IMR-90 (cell line): ENCODE measurements at regions not wholly inside any gene's neighbourhood (a gene's known extent, or its start where the extent isn't known, plus 50 kb on each side); places are given as distances from the start of the nearest gene placed in this dataset.

Experiments
- ATAC-seq: fragments of 200-7000 bp; cut with Tn5 transposase; 2 replicates; pipeline ENCODE4 v1.9.1; 2020; ENCODE audit warnings: low read depth, mild to moderate bottlenecking, moderate library complexity
- BruUV-seq: library from RNA; stranded (reverse); fragments of 400-500 nt; replicated peaks from 2 replicates; lab custom pipeline; 2021; lab: Mats Ljungman, UMichigan
- CTCF ChIA-PET: fragments of 300-600 bp; formaldehyde crosslinking; extraction: SDS; loops from one replicate; lab custom pipeline; 2021; ENCODE audit warnings: antibody characterized with exemption; lab: Yijun Ruan, JAX
- POLR2A ChIA-PET: fragments of 300-600 bp; sonication (Branson Sonifier 250); formaldehyde crosslinking; loops from one replicate; lab custom pipeline; 2022; ENCODE audit warnings: antibody characterized with exemption; ENCODE audit not compliant: unreplicated experiment; lab: Charles Lee
- DNase-seq: peaks from one replicate; pipeline ENCODE4 v3.0.0; 2013
- H2AFZ ChIP-seq: replicated peaks from 2 replicates; pipeline ENCODE3; 2013; ENCODE audit warnings: low read length, mild to moderate bottlenecking; ENCODE audit not compliant: poor library complexity
- H2AK5ac ChIP-seq: 2 replicates; pipeline ENCODE4 v1.6.1; 2013; ENCODE audit warnings: low read depth, low read length, inconsistent platforms
- H2AK9ac ChIP-seq: replicated peaks from 2 replicates; pipeline ENCODE3; 2013; ENCODE audit warnings: mild to moderate bottlenecking, low read depth, low read length, moderate library complexity; ENCODE audit not compliant: poor library complexity
- H2BK120ac ChIP-seq: 2 replicates; pipeline ENCODE4 v1.6.1; 2013; ENCODE audit warnings: low read depth, low read length, inconsistent platforms
- H2BK15ac ChIP-seq: 3 replicates; pipeline ENCODE4 v1.6.1; 2013; ENCODE audit warnings: low read depth, low read length, inconsistent platforms
- H2BK20ac ChIP-seq: 2 replicates; pipeline ENCODE4 v1.6.1; 2013; ENCODE audit warnings: low read depth, mild to moderate bottlenecking, inconsistent platforms, low read length, moderate library complexity
- H2BK5ac ChIP-seq: 2 replicates; pipeline ENCODE4 v1.6.1; 2013; ENCODE audit warnings: mild to moderate bottlenecking, low read depth, low read length, inconsistent platforms; ENCODE audit not compliant: poor library complexity, severe bottlenecking
- H3K14ac ChIP-seq: replicated peaks from 2 replicates; pipeline ENCODE4 v1.6.1; 2013; ENCODE audit warnings: low read depth, low read length, inconsistent platforms
- H3K18ac ChIP-seq: 2 replicates; pipeline ENCODE4 v1.6.1; 2013; ENCODE audit warnings: low read depth, low read length, control low read depth
- H3K23ac ChIP-seq: 2 replicates; pipeline ENCODE4 v1.6.1; 2013; ENCODE audit warnings: low read depth, low read length, inconsistent platforms
- H3K27ac ChIP-seq: 2 replicates; pipeline ENCODE4 v1.5.1; 2013; ENCODE audit warnings: mild to moderate bottlenecking, control low read depth, low read length; ENCODE audit not compliant: insufficient read depth
- H3K27me3 ChIP-seq: 2 replicates; pipeline ENCODE4 v1.6.1; 2013; ENCODE audit warnings: low read length; ENCODE audit not compliant: control insufficient read depth, insufficient read depth
- H3K36me3 ChIP-seq: 2 replicates; pipeline ENCODE4 v1.6.1; 2013; ENCODE audit warnings: low read length, mixed read lengths; ENCODE audit not compliant: control insufficient read depth, insufficient read depth
- H3K4ac ChIP-seq: 2 replicates; pipeline ENCODE4 v1.6.1; 2013; ENCODE audit warnings: low read depth, low read length, inconsistent platforms
- H3K4me1 ChIP-seq: 2 replicates; pipeline ENCODE4 v1.6.1; 2013; ENCODE audit warnings: low read length, mixed read lengths; ENCODE audit not compliant: control insufficient read depth, insufficient read depth
- H3K4me2 ChIP-seq: 2 replicates; pipeline ENCODE4 v1.6.1; 2013; ENCODE audit warnings: low read depth, mild to moderate bottlenecking, control low read depth, low read length, moderate library complexity
- H3K4me3 ChIP-seq: 2 replicates; pipeline ENCODE4 v1.5.1; 2013; ENCODE audit warnings: low read depth, mild to moderate bottlenecking, control low read depth, low read length, moderate library complexity; ENCODE audit not compliant: insufficient read depth
- H3K56ac ChIP-seq: 2 replicates; pipeline ENCODE4 v1.6.1; 2013; ENCODE audit warnings: low read length, inconsistent platforms; ENCODE audit not compliant: insufficient read depth; ENCODE audit errors: extremely low read depth
- H3K79me1 ChIP-seq, 2 experiments: 2 replicates each; pipeline ENCODE4 v1.6.1; 2013; ENCODE audit warnings: low read length in 2 of 2, inconsistent platforms in 1 of 2, low read depth in 1 of 2
- H3K9ac ChIP-seq: 2 replicates; pipeline ENCODE4 v1.6.1; 2013; ENCODE audit warnings: low read depth, low read length, control low read depth
- H3K9me1 ChIP-seq: 2 replicates; pipeline ENCODE4 v1.6.1; 2013; ENCODE audit warnings: low read length, inconsistent platforms; ENCODE audit not compliant: insufficient read depth
- H3K9me3 ChIP-seq: 2 replicates; pipeline ENCODE4 v1.6.1; 2013; ENCODE audit warnings: low read length; ENCODE audit not compliant: control insufficient read depth, insufficient read depth
- H4K20me1 ChIP-seq: 2 replicates; pipeline ENCODE4 v1.6.1; 2013; ENCODE audit warnings: low read length, inconsistent platforms; ENCODE audit not compliant: insufficient read depth
- H4K5ac ChIP-seq: 2 replicates; pipeline ENCODE4 v1.6.1; 2013; ENCODE audit warnings: mild to moderate bottlenecking, low read depth, low read length, control low read depth
- H4K8ac ChIP-seq, 2 experiments: 2 replicates each; pipeline ENCODE4 v1.6.1; 2013; ENCODE audit warnings: low read depth in 2 of 2, low read length in 2 of 2, control low read depth in 1 of 2, inconsistent platforms in 1 of 2
- H4K91ac ChIP-seq: 2 replicates; pipeline ENCODE4 v1.6.1; 2013; ENCODE audit warnings: low read depth, low read length, inconsistent platforms; ENCODE audit not compliant: insufficient read depth
- BHLHE40 ChIP-seq: fragments of 150-350 bp; IDR thresholded peaks from 2 replicates; pipeline ENCODE4 v1.6.1; 2016; ENCODE audit warnings: mild to moderate bottlenecking, low read depth, low read length
- CEBPB ChIP-seq: IDR thresholded peaks from 2 replicates; pipeline ENCODE4 v1.6.1; 2012; ENCODE audit warnings: low read depth, low read length, improper control_type of control experiment
- NFE2L2 ChIP-seq: fragments of 150-350 bp; IDR thresholded peaks from 2 replicates; pipeline ENCODE4 v1.6.1; 2016; ENCODE audit warnings: low read depth, mild to moderate bottlenecking, low read length
- POLR2A ChIP-seq: IDR thresholded peaks from 2 replicates; pipeline ENCODE4 v1.6.1; 2012; ENCODE audit warnings: mild to moderate bottlenecking, low read depth, low read length
- RCOR1 ChIP-seq: IDR thresholded peaks from 2 replicates; pipeline ENCODE4 v1.6.1; 2012; ENCODE audit warnings: mild to moderate bottlenecking, low read length, improper control_type of control experiment; ENCODE audit not compliant: insufficient replicate concordance
- RFX5 ChIP-seq: IDR thresholded peaks from 2 replicates; pipeline ENCODE4 v1.8.0; 2012; ENCODE audit warnings: low read depth, mild to moderate bottlenecking, low read length, moderate library complexity
- WGBS, 2 experiments: methylation state at CpG; one replicate each; pipeline versions ENCODE4 v1.1.5 to v1.1.7; 2013; ENCODE audit warnings: missing lambda C conversion rate in 2 of 2; ENCODE audit not compliant: insufficient read length in 1 of 2; ENCODE audit errors: extremely low coverage in 2 of 2; 5-methylcytosine and 5-hydroxymethylcytosine counted together
- dilution Hi-C: fragments of 300-500 bp; cut with HindIII; formaldehyde crosslinking; loops from one replicate; pipeline ENCODE4 v1.14.3; 2018; ENCODE audit warnings: low sequenced_read_pairs; ENCODE audit not compliant: unreplicated experiment
- in situ Hi-C: fragments of 300-500 bp; cut with MboI; formaldehyde crosslinking; loops from 3 replicates; pipeline ENCODE4 v1.14.3; 2019; ENCODE audit warnings: low sequenced_read_pairs, inconsistent platforms, mixed read lengths
- intact Hi-C: fragments of 100-400 bp; cut with micrococcal nuclease; formaldehyde crosslinking; loops from 2 replicates; pipeline ENCODE4 v1.10.0; 2022

- no peaks in the 10 kb centered on the region for H3K36me3 ChIP-seq
- no peak overlapping the region for H3K14ac ChIP-seq
- H3K4me2 ChIP-seq: no peak overlapping the region
- no peak overlapping the region for H2BK15ac ChIP-seq
- no peak overlapping the region for H2BK5ac ChIP-seq
- dilution Hi-C loops (no loop called here), in situ Hi-C loops (no loop called here), intact Hi-C loops (no loop called here)
- H3K9me1 ChIP-seq: no peaks in the 10 kb centered on the region; the same call in 1 of the 2 replicates
- no peaks in the 10 kb centered on the region for H3K9me3 ChIP-seq
- H3K23ac ChIP-seq: no peak overlapping the region
- no peak overlapping the region for H2BK120ac ChIP-seq
- no peak overlapping the region for H3K27ac ChIP-seq
- no peak overlapping the region for H2AK9ac ChIP-seq
- ChIA-PET POLR2A (no interaction called here), CTCF (no interaction called here)
- TF ChIP-seq POLR2A (no peak), CEBPB (no peak), BHLHE40 (no peak), RCOR1 (no peak), RFX5 (no peak), NFE2L2 (no peak)
- DNase-seq (peak; percentile 56), ATAC-seq (no peak)
- no peak overlapping the region for H3K18ac ChIP-seq
- H3K9ac ChIP-seq: no peak overlapping the region
- no peaks in the 10 kb centered on the region for H3K27me3 ChIP-seq
- no peaks in the 10 kb centered on the region for H3K79me1 ChIP-seq
- no peaks in the 10 kb centered on the region for H4K20me1 ChIP-seq
- H4K91ac ChIP-seq: no peak overlapping the region
- H2AK5ac ChIP-seq: no peak overlapping the region
- no TSS peak for BruUV-seq
- no peak overlapping the region for H3K4me3 ChIP-seq
- H4K5ac ChIP-seq: no peak overlapping the region
- H2AFZ ChIP-seq: no peak overlapping the region
- WGBS, 2 experiments: no CpG with 5 or more reads among the region's 4 CpGs
- H3K56ac ChIP-seq: no peak overlapping the region
- no peak overlapping the region for H3K4ac ChIP-seq
- H4K8ac ChIP-seq: no peak overlapping the region
- H3K4me1 ChIP-seq: peaks cover 9% of the 10 kb centered on the region
- no peak overlapping the region for H2BK20ac ChIP-seq
Measured at GRCh38 chr5:40381676-40382363, 297.9 kb upstream of the PTGER4 start.
